Ovary (tissue), 7 donors: ENCODE measurements at regions not wholly inside any gene's neighbourhood (a gene's known extent, or its start where the extent isn't known, plus 50 kb on each side); places are given as distances from the start of the nearest gene placed in this dataset.

ENCODE experiments used
- DNase-seq, 5 donors: peaks; one replicate each; pipeline ENCODE4 v3.0.0-alpha.2; 2019 to 2020
- H3K27ac ChIP-seq, 2 donors: fragments of 200-600 bp; one replicate each; pipeline versions ENCODE4 v1.5.1 to v1.8.0; 2019 to 2022
- H3K27me3 ChIP-seq: fragments of 200-600 bp; one replicate; pipeline ENCODE4 v1.8.0; 2022
- H3K36me3 ChIP-seq: fragments of 200-600 bp; sonication (generic); one replicate; pipeline ENCODE4 v1.5.1; 2019
- H3K4me1 ChIP-seq: one replicate; pipeline ENCODE4 v1.8.1; 2013; ENCODE audit warnings: mild to moderate bottlenecking, moderate library complexity; ENCODE audit not compliant: insufficient read depth
- H3K4me3 ChIP-seq: fragments of 200-600 bp; sonication (generic); one replicate; pipeline ENCODE4 v1.5.1; 2017
- H3K9me3 ChIP-seq, 2 donors: fragments of 200-600 bp in 1 of 2; sonication (generic) in 1 of 2; one replicate each; pipeline versions ENCODE4 v1.5.1 to v1.8.1; 2013 to 2019; ENCODE audit warnings: mild to moderate bottlenecking in 1 of 2, moderate library complexity in 1 of 2
- CTCF ChIP-seq, 3 donors: fragments of 450-650 bp in 2 of 3; fragments of 200-600 bp in 1 of 3; IDR thresholded peaks; one replicate each; pipeline versions ENCODE4 v1.5.1 to v1.8.0; 2016 to 2022; ENCODE audit warnings: antibody characterized with exemption in 3 of 3, mild to moderate bottlenecking in 1 of 3
- EP300 ChIP-seq: sonication (generic); formaldehyde crosslinking; IDR thresholded peaks from one replicate; pipeline ENCODE4 v1.6.1; 2017; ENCODE audit warnings: antibody characterized with exemption
- POLR2A ChIP-seq: fragments of 450-650 bp; IDR thresholded peaks from one replicate; pipeline ENCODE4 v1.6.1; 2017; ENCODE audit warnings: antibody characterized with exemption, mild to moderate bottlenecking, moderate library complexity
- WGBS, 3 donors: extraction: QIAGEN DNeasy Blood & Tissue Kit in 1 of 3; methylation state at CpG; one replicate each; pipeline versions ENCODE4 v1.1.5 to v1.1.7; 2013 to 2017; 5-methylcytosine and 5-hydroxymethylcytosine counted together
- intact Hi-C, 4 donors: fragments of 100-400 bp; cut with DNase I; formaldehyde crosslinking; loops; one replicate each; pipeline versions ENCODE4 v1.11.0 to v1.15.1; 2022 to 2023
- donor health status: DM: no; HTN: no; CAD: no; lungs with moderate emphysema.
- donor health status: DM: no; HTN: no; CAD: no.
- donor health status: Bipolar disorder and iron deficiency.
- donor health status: DM: no; HTN: no; CAD: no.
- donor health status: DM: yes; HTN: yes; CAD: no.

- DNase-seq = no peak
- intact Hi-C loops = no loop called here
- H3K36me3 ChIP-seq = no peaks in the 10 kb centered on the region
- TF ChIP-seq POLR2A (no peak), EP300 (no peak), CTCF (IDR thresholded peaks at IDR 0.05) (no peak)
- 14 to 29% (median 17%) methylated on average over 4 of the region's 4 CpGs for WGBS, 3 donors
- no peaks in the 10 kb centered on the region for H3K27me3 ChIP-seq
- no peak overlapping the region for H3K27ac ChIP-seq
- no peaks in the 10 kb centered on the region for H3K9me3 ChIP-seq
- H3K4me3 ChIP-seq = no peak overlapping the region
- H3K4me1 ChIP-seq = no peaks in the 10 kb centered on the region
These were observed 788.3 kb upstream of the SALL3 start for GRCh38 chr18:78191276-78191675.

- 28 to 35% (median 30%) methylated on average over 1 of the region's 1 CpG for WGBS, 3 donors
- H3K4me3 ChIP-seq = no peak overlapping the region
- no peaks in the 10 kb centered on the region for H3K27me3 ChIP-seq
- H3K4me1 ChIP-seq = no peaks in the 10 kb centered on the region
- DNase-seq = peak in 1 of 5 donors; percentile 24
- intact Hi-C loops = no loop called here
- H3K36me3 ChIP-seq = no peaks in the 10 kb centered on the region
- TF ChIP-seq EP300 (no peak), POLR2A (no peak), CTCF (IDR thresholded peaks at IDR 0.05) (no peak)
- no peak overlapping the region for H3K27ac ChIP-seq
- no peaks in the 10 kb centered on the region for H3K9me3 ChIP-seq
These were observed 787.6 kb upstream of the SALL3 start for GRCh38 chr18:78192054-78192453.

GRCh38 chr18:78196280-78196679 lies 783.3 kb upstream of the SALL3 start:
- Histone ChIP-seq H3K4me3 (no peak overlapping the region), H3K4me1 (no peaks in the 10 kb centered on the region), H3K36me3 (no peaks in the 10 kb centered on the region), H3K9me3 (no peaks in the 10 kb centered on the region), H3K27ac (no peak overlapping the region), H3K27me3 (no peaks in the 10 kb centered on the region)
- DNase-seq = no peak
- 73 to 84% (median 76%) methylated on average over 2 of the region's 2 CpGs for WGBS, 3 donors
- intact Hi-C loops = no loop called here
- TF ChIP-seq POLR2A = no peak
- no peak for TF ChIP-seq CTCF (IDR thresholded peaks at IDR 0.05)

- H3K36me3 ChIP-seq = no peaks in the 10 kb centered on the region
- no peaks in the 10 kb centered on the region for H3K27me3 ChIP-seq
- no peak overlapping the region for H3K4me3 ChIP-seq
- TF ChIP-seq CTCF (IDR thresholded peaks at IDR 0.05) (no peak), EP300 (no peak), POLR2A (no peak)
- H3K27ac ChIP-seq = no peak overlapping the region
- H3K9me3 ChIP-seq = no peaks in the 10 kb centered on the region
- intact Hi-C loops = no loop called here
- 60 to 77% (median 69%) methylated on average over 5 of the region's 5 CpGs for WGBS, 3 donors
- no peaks in the 10 kb centered on the region for H3K4me1 ChIP-seq
- DNase-seq = no peak
These were observed 780.6 kb upstream of the SALL3 start for GRCh38 chr18:78199002-78199401.

- intact Hi-C loops = no loop called here
- Histone ChIP-seq H3K27ac (no peak overlapping the region), H3K4me3 (no peak overlapping the region), H3K4me1 (no peaks in the 10 kb centered on the region), H3K9me3 (no peaks in the 10 kb centered on the region), H3K27me3 (no peaks in the 10 kb centered on the region), H3K36me3 (no peaks in the 10 kb centered on the region)
- DNase-seq = no peak
- 29 to 57% (median 50%) methylated on average over 4 of the region's 4 CpGs for WGBS, 3 donors
- TF ChIP-seq EP300 (no peak), CTCF (IDR thresholded peaks at IDR 0.05) (no peak), POLR2A (no peak)
These were observed 780.0 kb upstream of the SALL3 start for GRCh38 chr18:78199611-78200010.
